RPMI7951 (cell line): ENCODE measurements at regions not wholly inside any gene's neighbourhood (a gene's known extent, or its start where the extent isn't known, plus 50 kb on each side); places are given as distances from the start of the nearest gene placed in this dataset.

Source experiments
- DNase-seq: peaks from one replicate; pipeline ENCODE4 v3.0.0-alpha.2; 2012; ENCODE audit warnings: low read depth

GRCh38 chr3:160130071-160130470 is 95.2 kb upstream of the C3orf80 start:
- no peak for DNase-seq

GRCh38 chr3:160130950-160131349 is 94.3 kb upstream of the C3orf80 start:
- peak; percentile 59 for DNase-seq

- no peak for DNase-seq
Observed at GRCh38 chr3:160132226-160132625, 93.0 kb upstream of the C3orf80 start.

GRCh38 chr3:160133757-160134156 is 91.5 kb upstream of the C3orf80 start:
- peak; percentile 43 for DNase-seq

- DNase-seq = no peak
Observed at GRCh38 chr3:160134454-160134853, 90.8 kb upstream of the C3orf80 start.

- DNase-seq = peak; percentile 62
Observed at GRCh38 chr3:160134964-160135363, 90.3 kb upstream of the C3orf80 start.

- DNase-seq = peak; percentile 42
Observed at GRCh38 chr3:160135851-160136250, 89.4 kb upstream of the C3orf80 start.

- peak; percentile 38 for DNase-seq
Observed at GRCh38 chr3:160136421-160136820, 88.8 kb upstream of the C3orf80 start.

GRCh38 chr3:160139291-160139690 is 85.9 kb upstream of the C3orf80 start:
- DNase-seq = no peak

GRCh38 chr3:160140756-160141155 is 84.5 kb upstream of the C3orf80 start:
- peak; percentile 41 for DNase-seq

- no peak for DNase-seq
Observed at GRCh38 chr3:160141485-160142185, 83.6 kb upstream of the C3orf80 start.

- no peak for DNase-seq
Observed at GRCh38 chr3:160143482-160143881, 81.7 kb upstream of the C3orf80 start.

- no peak for DNase-seq
Observed at GRCh38 chr3:160150066-160150465, 75.2 kb upstream of the C3orf80 start.

- DNase-seq = peak; percentile 71
Observed at GRCh38 chr3:160150525-160150924, 74.7 kb upstream of the C3orf80 start.

- no peak for DNase-seq
Observed at GRCh38 chr3:160152638-160153037, 72.6 kb upstream of the C3orf80 start.

GRCh38 chr3:160154033-160154432 is 71.2 kb upstream of the C3orf80 start:
- peak; percentile 78 for DNase-seq

GRCh38 chr3:160154596-160154995 is 70.6 kb upstream of the C3orf80 start:
- DNase-seq = no peak

GRCh38 chr3:160157321-160157720 is 67.9 kb upstream of the C3orf80 start:
- no peak for DNase-seq

- no peak for DNase-seq
Observed at GRCh38 chr3:160159341-160159740, 65.9 kb upstream of the C3orf80 start.

- no peak for DNase-seq
Observed at GRCh38 chr3:160159806-160160205, 65.4 kb upstream of the C3orf80 start.

- no peak for DNase-seq
Observed at GRCh38 chr3:160161921-160162320, 63.3 kb upstream of the C3orf80 start.

GRCh38 chr3:160162440-160162839 is 62.8 kb upstream of the C3orf80 start:
- DNase-seq = peak; percentile 47

- peak; percentile 39 for DNase-seq
Observed at GRCh38 chr3:160163229-160163878, 61.9 kb upstream of the C3orf80 start.

GRCh38 chr3:160168246-160168645 is 57.0 kb upstream of the C3orf80 start:
- DNase-seq = no peak
